Tibial nerve (tissue), 4 donors: ENCODE measurements at regions not wholly inside any gene's neighbourhood (a gene's known extent, or its start where the extent isn't known, plus 50 kb on each side); places are given as distances from the start of the nearest gene placed in this dataset.

Experiments
- EP300 ChIP-seq, 2 donors: sonication (generic); formaldehyde crosslinking; IDR thresholded peaks; one replicate each; pipeline ENCODE4 v1.6.1; 2017; ENCODE audit warnings: antibody characterized with exemption in 2 of 2, mild to moderate bottlenecking in 1 of 2
- POLR2A ChIP-seq, 2 donors: fragments of 450-650 bp; IDR thresholded peaks; one replicate each; pipeline ENCODE4 v1.6.1; 2017; ENCODE audit warnings: antibody characterized with exemption in 2 of 2, mild to moderate bottlenecking in 2 of 2, moderate library complexity in 2 of 2
- TF ChIP-seq, protein P1 (sequence below), 5 experiments: fragments of 200-600 bp in 3 of 5; fragments of 450-650 bp in 2 of 5; sonication (generic) in 3 of 5; IDR thresholded peaks; one replicate each; pipeline ENCODE4 v1.5.1; 2016 to 2019; ENCODE audit warnings: antibody characterized with exemption in 5 of 5, mild to moderate bottlenecking in 3 of 5, moderate library complexity in 2 of 5

DNA sequence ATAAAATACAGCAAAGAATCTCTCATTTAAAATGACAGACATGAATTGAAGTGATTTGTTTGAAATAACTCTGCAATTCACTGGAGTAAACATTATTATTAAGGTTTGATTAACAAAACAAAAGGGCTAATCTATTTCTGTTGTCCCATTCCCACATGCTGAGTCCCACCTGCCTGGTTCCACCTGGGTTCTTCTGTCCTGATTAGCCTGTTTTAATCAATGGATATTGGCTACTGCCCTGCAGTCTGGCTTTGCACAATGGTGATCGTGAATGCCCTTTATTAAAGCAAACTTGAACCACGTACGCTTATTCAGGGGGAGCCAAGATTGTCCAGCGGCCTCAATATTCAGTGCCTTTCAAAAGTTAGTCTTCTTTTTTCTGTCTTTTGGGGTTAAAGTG is 72.8 kb upstream of the CDH19 start:
- TF ChIP-seq EP300 (IDR thresholded peaks at IDR 0.05) (peak in 1 of 2 donors; percentile 66), POLR2A (IDR thresholded peaks at IDR 0.05) (no peak)
- TF ChIP-seq, protein P1, sequence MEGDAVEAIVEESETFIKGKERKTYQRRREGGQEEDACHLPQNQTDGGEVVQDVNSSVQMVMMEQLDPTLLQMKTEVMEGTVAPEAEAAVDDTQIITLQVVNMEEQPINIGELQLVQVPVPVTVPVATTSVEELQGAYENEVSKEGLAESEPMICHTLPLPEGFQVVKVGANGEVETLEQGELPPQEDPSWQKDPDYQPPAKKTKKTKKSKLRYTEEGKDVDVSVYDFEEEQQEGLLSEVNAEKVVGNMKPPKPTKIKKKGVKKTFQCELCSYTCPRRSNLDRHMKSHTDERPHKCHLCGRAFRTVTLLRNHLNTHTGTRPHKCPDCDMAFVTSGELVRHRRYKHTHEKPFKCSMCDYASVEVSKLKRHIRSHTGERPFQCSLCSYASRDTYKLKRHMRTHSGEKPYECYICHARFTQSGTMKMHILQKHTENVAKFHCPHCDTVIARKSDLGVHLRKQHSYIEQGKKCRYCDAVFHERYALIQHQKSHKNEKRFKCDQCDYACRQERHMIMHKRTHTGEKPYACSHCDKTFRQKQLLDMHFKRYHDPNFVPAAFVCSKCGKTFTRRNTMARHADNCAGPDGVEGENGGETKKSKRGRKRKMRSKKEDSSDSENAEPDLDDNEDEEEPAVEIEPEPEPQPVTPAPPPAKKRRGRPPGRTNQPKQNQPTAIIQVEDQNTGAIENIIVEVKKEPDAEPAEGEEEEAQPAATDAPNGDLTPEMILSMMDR (IDR thresholded peaks at IDR 0.05), result no peak
